ENCODE measurements at regions not wholly inside any gene's neighbourhood (a gene's known extent, or its start where the extent isn't known, plus 50 kb on each side); places are given as distances from the start of the nearest gene placed in this dataset.

GRCh38 chr10:43746906-43747305, 98.2 kb upstream of the ZNF32 start:
- no peaks in the 10 kb centered on the region for H3K36me3 ChIP-seq (ENCODE audit: control insufficient read depth, insufficient read depth, low read length)
- H3K27ac ChIP-seq (ENCODE audit: insufficient read depth, low read length, poor library complexity, severe bottlenecking) = no peak overlapping the region
- H3K4me3 ChIP-seq (ENCODE audit: insufficient read depth, low read depth, low read length, poor library complexity, severe bottlenecking) = no peak overlapping the region
- H3K4me1 ChIP-seq (ENCODE audit: control insufficient read depth, insufficient read depth, low read length, poor library complexity, severe bottlenecking) = no peaks in the 10 kb centered on the region
- H3K27me3 ChIP-seq (replicated peaks; ENCODE audit: control insufficient read depth, insufficient read depth, low read length, poor library complexity, severe bottlenecking) = no peaks in the 10 kb centered on the region
- H3K9me3 ChIP-seq (ENCODE audit: control insufficient read depth, low read length) = no peaks in the 10 kb centered on the region
- DNase-seq = no peak

GRCh38 chr10:43739161-43739560, 90.5 kb upstream of the ZNF32 start:
- Histone ChIP-seq H3K4me1 (ENCODE audit: control insufficient read depth, insufficient read depth, low read length, poor library complexity, severe bottlenecking) (no peaks in the 10 kb centered on the region), H3K9me3 (ENCODE audit: control insufficient read depth, low read length) (no peaks in the 10 kb centered on the region), H3K36me3 (ENCODE audit: control insufficient read depth, insufficient read depth, low read length) (no peaks in the 10 kb centered on the region), H3K4me3 (ENCODE audit: insufficient read depth, low read depth, low read length, poor library complexity, severe bottlenecking) (no peak overlapping the region), H3K27me3 (replicated peaks; ENCODE audit: control insufficient read depth, insufficient read depth, low read length, poor library complexity, severe bottlenecking) (no peaks in the 10 kb centered on the region), H3K27ac (ENCODE audit: insufficient read depth, low read length, poor library complexity, severe bottlenecking) (no peak overlapping the region)
- DNase-seq = no peak

DNA sequence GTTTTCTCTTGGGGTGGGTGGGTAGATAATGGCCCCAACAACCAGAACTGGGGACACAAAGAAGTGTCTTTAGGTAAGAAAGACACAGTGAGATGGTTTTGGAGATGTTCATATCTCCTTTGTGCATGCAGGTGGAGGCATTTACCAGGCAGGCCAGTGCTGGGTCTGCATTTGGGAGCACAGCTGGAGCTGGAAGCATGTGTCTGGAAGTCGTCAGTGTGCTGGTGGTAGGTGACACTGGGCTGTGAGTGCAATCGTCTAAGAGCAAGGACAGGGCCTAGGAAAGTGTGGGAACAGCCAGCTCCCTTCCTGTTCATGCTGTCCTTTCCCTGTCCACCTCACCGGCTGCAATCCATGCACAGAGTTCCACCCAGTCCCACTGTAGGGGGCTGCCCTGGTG, 88.3 kb upstream of the ZNF32 start:
- H3K27ac ChIP-seq (ENCODE audit: insufficient read depth, low read length, poor library complexity, severe bottlenecking) = no peak overlapping the region
- H3K27me3 ChIP-seq (replicated peaks; ENCODE audit: control insufficient read depth, insufficient read depth, low read length, poor library complexity, severe bottlenecking) = no peaks in the 10 kb centered on the region
- no peaks in the 10 kb centered on the region for H3K36me3 ChIP-seq (ENCODE audit: control insufficient read depth, insufficient read depth, low read length)
- H3K4me1 ChIP-seq (ENCODE audit: control insufficient read depth, insufficient read depth, low read length, poor library complexity, severe bottlenecking) = no peaks in the 10 kb centered on the region
- no peak for DNase-seq
- H3K4me3 ChIP-seq (ENCODE audit: insufficient read depth, low read depth, low read length, poor library complexity, severe bottlenecking) = no peak overlapping the region
- H3K9me3 ChIP-seq (ENCODE audit: control insufficient read depth, low read length) = no peaks in the 10 kb centered on the region

GRCh38 chr10:43735907-43736306, 87.2 kb upstream of the ZNF32 start:
- DNase-seq = no peak
- Histone ChIP-seq H3K4me1 (ENCODE audit: control insufficient read depth, insufficient read depth, low read length, poor library complexity, severe bottlenecking) (no peaks in the 10 kb centered on the region), H3K4me3 (ENCODE audit: insufficient read depth, low read depth, low read length, poor library complexity, severe bottlenecking) (no peak overlapping the region), H3K9me3 (ENCODE audit: control insufficient read depth, low read length) (no peaks in the 10 kb centered on the region), H3K27ac (ENCODE audit: insufficient read depth, low read length, poor library complexity, severe bottlenecking) (no peak overlapping the region), H3K27me3 (replicated peaks; ENCODE audit: control insufficient read depth, insufficient read depth, low read length, poor library complexity, severe bottlenecking) (no peaks in the 10 kb centered on the region), H3K36me3 (ENCODE audit: control insufficient read depth, insufficient read depth, low read length) (no peaks in the 10 kb centered on the region)

DNA sequence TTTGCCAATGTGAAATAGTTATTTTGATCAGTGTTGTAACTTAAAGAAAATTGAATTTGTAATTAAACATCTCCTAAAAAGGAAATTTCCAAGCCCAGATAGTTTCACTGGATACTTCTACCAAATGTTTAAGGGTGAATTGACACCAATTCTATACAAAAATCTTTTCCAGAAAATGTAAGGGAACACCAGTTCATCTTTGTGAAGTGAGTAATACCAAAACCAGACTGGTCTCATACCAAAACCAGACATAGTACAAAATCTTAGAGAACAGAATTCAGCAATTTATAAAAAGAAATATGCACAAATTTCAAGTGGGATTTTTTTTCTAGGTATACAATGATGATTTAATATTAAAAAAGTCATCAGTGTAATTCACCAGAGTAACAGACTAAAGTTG, 86.0 kb upstream of the ZNF32 start:
- no peaks in the 10 kb centered on the region for H3K27me3 ChIP-seq (replicated peaks; ENCODE audit: control insufficient read depth, insufficient read depth, low read length, poor library complexity, severe bottlenecking)
- DNase-seq = no peak
- no peak overlapping the region for H3K27ac ChIP-seq (ENCODE audit: insufficient read depth, low read length, poor library complexity, severe bottlenecking)
- H3K4me3 ChIP-seq (ENCODE audit: insufficient read depth, low read depth, low read length, poor library complexity, severe bottlenecking) = no peak overlapping the region
- no peaks in the 10 kb centered on the region for H3K36me3 ChIP-seq (ENCODE audit: control insufficient read depth, insufficient read depth, low read length)
- no peaks in the 10 kb centered on the region for H3K9me3 ChIP-seq (ENCODE audit: control insufficient read depth, low read length)
- H3K4me1 ChIP-seq (ENCODE audit: control insufficient read depth, insufficient read depth, low read length, poor library complexity, severe bottlenecking) = no peaks in the 10 kb centered on the region

GRCh38 chr10:43731486-43731885, 82.8 kb upstream of the ZNF32 start:
- no peaks in the 10 kb centered on the region for H3K36me3 ChIP-seq (ENCODE audit: control insufficient read depth, insufficient read depth, low read length)
- no peak for DNase-seq
- H3K4me3 ChIP-seq (ENCODE audit: insufficient read depth, low read depth, low read length, poor library complexity, severe bottlenecking) = no peak overlapping the region
- no peaks in the 10 kb centered on the region for H3K4me1 ChIP-seq (ENCODE audit: control insufficient read depth, insufficient read depth, low read length, poor library complexity, severe bottlenecking)
- H3K27ac ChIP-seq (ENCODE audit: insufficient read depth, low read length, poor library complexity, severe bottlenecking) = no peak overlapping the region
- H3K9me3 ChIP-seq (ENCODE audit: control insufficient read depth, low read length) = no peaks in the 10 kb centered on the region
- H3K27me3 ChIP-seq (replicated peaks; ENCODE audit: control insufficient read depth, insufficient read depth, low read length, poor library complexity, severe bottlenecking) = no peaks in the 10 kb centered on the region

DNA sequence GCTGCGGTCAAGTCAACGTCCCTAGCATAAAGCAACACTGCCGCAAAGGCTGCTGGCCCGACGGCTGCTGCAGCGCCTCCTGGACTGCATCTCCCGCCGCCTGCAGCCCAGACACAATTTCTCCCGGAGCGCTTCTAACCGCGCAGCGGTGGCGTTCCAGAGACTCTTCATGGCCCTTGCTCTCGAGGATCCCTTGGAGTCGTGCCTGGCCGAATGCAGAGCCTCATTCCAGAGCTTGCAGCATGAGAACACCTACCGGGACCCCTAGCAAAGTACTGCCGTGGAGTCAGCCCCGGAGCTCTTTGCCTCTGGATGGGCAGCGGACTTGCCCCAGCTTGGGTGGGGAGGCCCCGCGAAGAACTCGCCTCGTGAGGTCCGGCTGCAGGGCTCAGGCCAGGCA, 79.7 kb upstream of the ZNF32 start:
- Histone ChIP-seq H3K36me3 (ENCODE audit: control insufficient read depth, insufficient read depth, low read length) (no peaks in the 10 kb centered on the region), H3K9me3 (ENCODE audit: control insufficient read depth, low read length) (no peaks in the 10 kb centered on the region), H3K27me3 (replicated peaks; ENCODE audit: control insufficient read depth, insufficient read depth, low read length, poor library complexity, severe bottlenecking) (no peaks in the 10 kb centered on the region), H3K4me3 (ENCODE audit: insufficient read depth, low read depth, low read length, poor library complexity, severe bottlenecking) (no peak overlapping the region), H3K27ac (ENCODE audit: insufficient read depth, low read length, poor library complexity, severe bottlenecking) (no peak overlapping the region), H3K4me1 (ENCODE audit: control insufficient read depth, insufficient read depth, low read length, poor library complexity, severe bottlenecking) (no peaks in the 10 kb centered on the region)
- DNase-seq = no peak

DNA sequence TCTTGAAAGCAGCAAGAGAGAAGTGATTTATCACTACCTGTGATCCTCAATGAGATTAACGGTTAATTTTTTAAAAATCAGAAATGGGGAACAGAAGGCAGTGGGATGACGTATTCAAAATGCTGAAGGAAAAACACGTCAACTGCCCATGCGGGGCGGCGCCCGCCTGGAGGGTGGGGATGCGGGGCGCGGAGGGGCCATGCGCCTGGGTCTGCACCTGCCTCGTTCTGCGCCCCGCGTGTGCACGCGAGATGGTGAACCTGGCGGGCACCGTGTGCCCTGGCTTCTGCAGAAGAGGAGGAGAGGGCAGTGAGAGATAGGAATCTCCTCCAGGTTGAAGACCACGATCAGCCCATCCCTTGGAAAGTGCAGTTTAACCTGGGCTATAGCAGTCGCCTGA, 79.3 kb upstream of the ZNF32 start:
- Histone ChIP-seq H3K9me3 (ENCODE audit: control insufficient read depth, low read length) (no peaks in the 10 kb centered on the region), H3K27ac (ENCODE audit: insufficient read depth, low read length, poor library complexity, severe bottlenecking) (no peak overlapping the region), H3K4me1 (ENCODE audit: control insufficient read depth, insufficient read depth, low read length, poor library complexity, severe bottlenecking) (no peaks in the 10 kb centered on the region)

DNA sequence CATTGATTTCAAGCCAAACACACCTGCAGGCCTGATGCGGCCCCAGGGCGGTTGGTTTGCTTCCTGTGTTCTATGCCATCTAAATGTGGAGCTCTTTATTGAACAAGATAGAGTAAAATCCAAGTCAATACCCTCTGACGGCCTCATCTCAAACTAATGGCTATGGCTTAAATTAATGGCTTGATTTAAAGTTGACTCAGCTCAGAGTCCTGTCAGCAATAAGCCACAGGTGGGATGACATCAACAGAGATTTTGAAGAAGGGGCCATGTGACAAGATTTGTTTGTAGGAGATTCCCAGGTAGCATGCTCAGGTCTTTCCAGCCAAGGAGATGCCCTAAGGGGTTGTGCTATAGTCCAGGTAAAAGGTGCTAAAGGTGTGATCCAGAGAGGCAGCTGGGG, 66.7 kb upstream of the ZNF32 start:
- DNase-seq = no peak
- Histone ChIP-seq H3K27ac (ENCODE audit: insufficient read depth, low read length, poor library complexity, severe bottlenecking) (no peak overlapping the region), H3K4me1 (ENCODE audit: control insufficient read depth, insufficient read depth, low read length, poor library complexity, severe bottlenecking) (no peaks in the 10 kb centered on the region), H3K9me3 (ENCODE audit: control insufficient read depth, low read length) (no peaks in the 10 kb centered on the region), H3K36me3 (ENCODE audit: control insufficient read depth, insufficient read depth, low read length) (no peaks in the 10 kb centered on the region), H3K27me3 (replicated peaks; ENCODE audit: control insufficient read depth, insufficient read depth, low read length, poor library complexity, severe bottlenecking) (no peaks in the 10 kb centered on the region), H3K4me3 (ENCODE audit: insufficient read depth, low read depth, low read length, poor library complexity, severe bottlenecking) (no peak overlapping the region)

More for the DNA sequence above, 79.3 kb upstream of the ZNF32 start:
- H3K4me3 ChIP-seq (ENCODE audit: insufficient read depth, low read depth, low read length, poor library complexity, severe bottlenecking) = no peak overlapping the region
- no peaks in the 10 kb centered on the region for H3K27me3 ChIP-seq (replicated peaks; ENCODE audit: control insufficient read depth, insufficient read depth, low read length, poor library complexity, severe bottlenecking)
- H3K36me3 ChIP-seq (ENCODE audit: control insufficient read depth, insufficient read depth, low read length) = no peaks in the 10 kb centered on the region
- DNase-seq = no peak

- H3K27ac ChIP-seq (ENCODE audit: insufficient read depth, low read length, poor library complexity, severe bottlenecking) = no peak overlapping the region
- no peak overlapping the region for H3K4me3 ChIP-seq (ENCODE audit: insufficient read depth, low read depth, low read length, poor library complexity, severe bottlenecking)
- H3K9me3 ChIP-seq (ENCODE audit: control insufficient read depth, low read length) = no peaks in the 10 kb centered on the region
- no peak for DNase-seq
- no peaks in the 10 kb centered on the region for H3K27me3 ChIP-seq (replicated peaks; ENCODE audit: control insufficient read depth, insufficient read depth, low read length, poor library complexity, severe bottlenecking)
- no peaks in the 10 kb centered on the region for H3K36me3 ChIP-seq (ENCODE audit: control insufficient read depth, insufficient read depth, low read length)
- H3K4me1 ChIP-seq (ENCODE audit: control insufficient read depth, insufficient read depth, low read length, poor library complexity, severe bottlenecking) = no peaks in the 10 kb centered on the region
Observed at GRCh38 chr10:43712821-43713584, 64.3 kb upstream of the ZNF32 start.
